ENCODE measurements at regions not wholly inside any gene's neighbourhood (a gene's known extent, or its start where the extent isn't known, plus 50 kb on each side); places are given as distances from the start of the nearest gene placed in this dataset.

GRCh38 chr2:120832296-120833070 is 96.8 kb downstream of the GLI2 start:
- ChIA-PET CTCF (interaction anchor here (1.4 kb wide), 1 partner anchor 137 kb away, joined by 4 read pairs; no protein-coding TSS in a partner anchor), POLR2A (no interaction called here)
- Histone ChIP-seq H3K36me3 (ENCODE audit: control insufficient read depth, insufficient read depth, low read length) (peaks cover 2% of the 10 kb centered on the region; the same call in 1 of the 2 replicates), H3K4me3 (ENCODE audit: low read depth, low read length) (no peak overlapping the region), H3K27me3 (ENCODE audit: control insufficient read depth, insufficient read depth, low read length) (no peaks in the 10 kb centered on the region)
- no peak for DNase-seq (ENCODE audit: low read depth)
- no peak for TF ChIP-seq CTCF (IDR thresholded peaks at IDR 0.05; ENCODE audit: insufficient read depth, low read depth, low read length)

- H3K36me3 ChIP-seq (ENCODE audit: control insufficient read depth, insufficient read depth, low read length): peaks cover 2% of the 10 kb centered on the region; the same call in 1 of the 2 replicates
- POLR2A ChIA-PET: no interaction called here
- no peak overlapping the region for H3K4me3 ChIP-seq (ENCODE audit: low read depth, low read length)
- CTCF ChIA-PET: interaction anchor here (0.6 to 1.6 kb wide), 3 partner anchors 11 to 137 kb away, joined by 3 to 4 read pairs (median 3); no protein-coding TSS in a partner anchor
- no peak for TF ChIP-seq CTCF (IDR thresholded peaks at IDR 0.05; ENCODE audit: insufficient read depth, low read depth, low read length)
- H3K27me3 ChIP-seq (ENCODE audit: control insufficient read depth, insufficient read depth, low read length): no peaks in the 10 kb centered on the region
- no peak for DNase-seq (ENCODE audit: low read depth)
Observed at GRCh38 chr2:120833127-120833675, 97.5 kb downstream of the GLI2 start.

- ChIA-PET POLR2A (no interaction called here), CTCF (interaction anchor here (1.4 to 1.6 kb wide), 2 partner anchors 34 to 138 kb away, joined by 3 to 4 read pairs; no protein-coding TSS in a partner anchor)
- no peak for DNase-seq (ENCODE audit: low read depth)
- H3K4me3 ChIP-seq (ENCODE audit: low read depth, low read length): no peak overlapping the region
- no peak for TF ChIP-seq CTCF (IDR thresholded peaks at IDR 0.05; ENCODE audit: insufficient read depth, low read depth, low read length)
- H3K27me3 ChIP-seq (ENCODE audit: control insufficient read depth, insufficient read depth, low read length): no peaks in the 10 kb centered on the region
- H3K36me3 ChIP-seq (ENCODE audit: control insufficient read depth, insufficient read depth, low read length): peaks cover 2% of the 10 kb centered on the region; the same call in 1 of the 2 replicates
Observed at GRCh38 chr2:120834206-120834605, 98.5 kb downstream of the GLI2 start.

GRCh38 chr2:120836281-120836680 is 100.6 kb downstream of the GLI2 start:
- TF ChIP-seq CTCF (IDR thresholded peaks at IDR 0.05; ENCODE audit: insufficient read depth, low read depth, low read length): no peak
- Histone ChIP-seq H3K36me3 (ENCODE audit: control insufficient read depth, insufficient read depth, low read length) (peaks cover 2% of the 10 kb centered on the region; the same call in 1 of the 2 replicates), H3K4me3 (ENCODE audit: low read depth, low read length) (no peak overlapping the region), H3K27me3 (ENCODE audit: control insufficient read depth, insufficient read depth, low read length) (no peaks in the 10 kb centered on the region)
- ChIA-PET CTCF (no interaction called here), POLR2A (no interaction called here)
- DNase-seq (ENCODE audit: low read depth): no peak

GRCh38 chr2:120840795-120841487 is 105.3 kb downstream of the GLI2 start:
- Histone ChIP-seq H3K27me3 (ENCODE audit: control insufficient read depth, insufficient read depth, low read length) (no peaks in the 10 kb centered on the region), H3K36me3 (ENCODE audit: control insufficient read depth, insufficient read depth, low read length) (no peaks in the 10 kb centered on the region; the same call in 1 of the 2 replicates), H3K4me3 (ENCODE audit: low read depth, low read length) (no peak overlapping the region)
- POLR2A ChIA-PET: no interaction called here
- TF ChIP-seq CTCF (IDR thresholded peaks at IDR 0.05; ENCODE audit: insufficient read depth, low read depth, low read length): no peak
- CTCF ChIA-PET: interaction anchor here (1.1 kb wide), 1 partner anchor 16 kb away, joined by 3 read pairs; no protein-coding TSS in a partner anchor
- no peak for DNase-seq (ENCODE audit: low read depth)

All from BJ (cell line).